Activated B cell treated with CpG ODN at 0.5 μM for 24 hours (primary cell): ENCODE measurements at regions not wholly inside any gene's neighbourhood (a gene's known extent, or its start where the extent isn't known, plus 50 kb on each side); places are given as distances from the start of the nearest gene placed in this dataset.

Experiments
- ATAC-seq: fragments of 200-7000 bp; cut with Tn5 transposase; one replicate; pipeline ENCODE4 v1.10.0; 2021; ENCODE audit warnings: low read depth, mild to moderate bottlenecking, moderate library complexity
- CTCF ChIA-PET: fragments of 350-600 bp; sonication (Branson Sonifier 250); formaldehyde crosslinking; loops from one replicate; lab custom pipeline; 2021; ENCODE audit warnings: antibody characterized with exemption; lab: Charles Lee
- POLR2A ChIA-PET: fragments of 350-600 bp; sonication (Branson Sonifier 250); formaldehyde crosslinking; loops from one replicate; lab custom pipeline; 2021; ENCODE audit warnings: antibody characterized with exemption; lab: Charles Lee
- DNase-seq: peaks from one replicate; pipeline ENCODE4 v3.0.0; 2022
- H3K27ac Mint-ChIP-seq: one replicate; pipeline ENCODE4 v1.8.0; 2020; ENCODE audit warnings: mixed read lengths
- H3K27me3 Mint-ChIP-seq: one replicate; pipeline ENCODE4 v1.8.0; 2021; ENCODE audit warnings: mixed read lengths
- H3K36me3 Mint-ChIP-seq: one replicate; pipeline ENCODE4 v1.8.0; 2021; ENCODE audit warnings: low read depth, mixed read lengths
- H3K4me1 Mint-ChIP-seq: one replicate; pipeline ENCODE4 v1.8.0; 2021; ENCODE audit warnings: mixed read lengths
- H3K4me3 Mint-ChIP-seq: one replicate; pipeline ENCODE4 v1.8.0; 2020; ENCODE audit warnings: mild to moderate bottlenecking, mixed read lengths
- H3K9me3 Mint-ChIP-seq: one replicate; pipeline ENCODE4 v1.8.0; 2020; ENCODE audit warnings: mixed read lengths
- intact Hi-C: fragments of 100-400 bp; cut with micrococcal nuclease; formaldehyde crosslinking; loops from one replicate; pipeline ENCODE4 v1.15.1; 2024
- TF ChIP-seq, protein P1 (sequence below): fragments of 200-600 bp; IDR thresholded peaks from one replicate; pipeline ENCODE4 v1.8.0; 2022; ENCODE audit warnings: antibody characterized with exemption, mild to moderate bottlenecking

GRCh38 chr10:5268743-5269142, 72.1 kb downstream of the AKR1C4 start:
- Mint-ChIP-seq H3K27me3 (peaks cover 3% of the 10 kb centered on the region), H3K4me3 (no peak overlapping the region), H3K9me3 (peaks cover 13% of the 10 kb centered on the region), H3K36me3 (no peaks in the 10 kb centered on the region), H3K4me1 (no peaks in the 10 kb centered on the region), H3K27ac (no peak overlapping the region)
- TF ChIP-seq, protein P1, sequence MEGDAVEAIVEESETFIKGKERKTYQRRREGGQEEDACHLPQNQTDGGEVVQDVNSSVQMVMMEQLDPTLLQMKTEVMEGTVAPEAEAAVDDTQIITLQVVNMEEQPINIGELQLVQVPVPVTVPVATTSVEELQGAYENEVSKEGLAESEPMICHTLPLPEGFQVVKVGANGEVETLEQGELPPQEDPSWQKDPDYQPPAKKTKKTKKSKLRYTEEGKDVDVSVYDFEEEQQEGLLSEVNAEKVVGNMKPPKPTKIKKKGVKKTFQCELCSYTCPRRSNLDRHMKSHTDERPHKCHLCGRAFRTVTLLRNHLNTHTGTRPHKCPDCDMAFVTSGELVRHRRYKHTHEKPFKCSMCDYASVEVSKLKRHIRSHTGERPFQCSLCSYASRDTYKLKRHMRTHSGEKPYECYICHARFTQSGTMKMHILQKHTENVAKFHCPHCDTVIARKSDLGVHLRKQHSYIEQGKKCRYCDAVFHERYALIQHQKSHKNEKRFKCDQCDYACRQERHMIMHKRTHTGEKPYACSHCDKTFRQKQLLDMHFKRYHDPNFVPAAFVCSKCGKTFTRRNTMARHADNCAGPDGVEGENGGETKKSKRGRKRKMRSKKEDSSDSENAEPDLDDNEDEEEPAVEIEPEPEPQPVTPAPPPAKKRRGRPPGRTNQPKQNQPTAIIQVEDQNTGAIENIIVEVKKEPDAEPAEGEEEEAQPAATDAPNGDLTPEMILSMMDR, result no peak
- ATAC-seq (no peak), DNase-seq (no peak)
- CTCF ChIA-PET, result interaction anchor here (0.6 kb wide), 1 partner anchor 17 kb away, joined by 3 read pairs; no protein-coding TSS in a partner anchor
- POLR2A ChIA-PET, result no interaction called here
- intact Hi-C loops, result no loop called here

- H3K27me3 Mint-ChIP-seq, result peaks cover 3% of the 10 kb centered on the region
- CTCF ChIA-PET, result no interaction called here
These were observed 73.2 kb downstream of the AKR1C4 start for GRCh38 chr10:5269791-5270190.

DNA sequence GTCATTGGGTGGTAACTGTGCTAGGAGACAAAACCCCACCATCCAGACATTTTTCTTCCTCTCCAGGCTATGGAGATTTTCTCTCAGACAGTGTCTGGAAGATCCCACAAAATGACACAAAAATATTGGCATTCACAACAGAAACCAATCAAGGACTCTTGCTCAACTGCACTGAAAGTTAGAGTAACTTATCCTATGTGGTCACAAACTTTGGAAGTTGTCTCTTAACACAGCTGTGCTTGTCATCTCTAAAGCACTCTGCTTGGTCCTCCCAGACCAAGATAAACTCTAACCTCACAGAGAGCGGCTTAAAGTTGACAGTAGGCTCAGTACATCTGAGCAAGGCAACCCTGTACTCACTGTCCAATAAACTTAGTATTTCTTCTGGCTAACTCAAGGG, 74.9 kb downstream of the AKR1C4 start:
- DNase-seq (no peak), ATAC-seq (no peak)
- peaks cover 3% of the 10 kb centered on the region for H3K9me3 Mint-ChIP-seq
- ChIA-PET CTCF (no interaction called here), POLR2A (no interaction called here)
- H3K4me1 Mint-ChIP-seq, result no peaks in the 10 kb centered on the region
- peaks cover 3% of the 10 kb centered on the region for H3K27me3 Mint-ChIP-seq
- no peak overlapping the region for H3K4me3 Mint-ChIP-seq
- intact Hi-C loops, result no loop called here
- no peak overlapping the region for H3K27ac Mint-ChIP-seq
- H3K36me3 Mint-ChIP-seq, result no peaks in the 10 kb centered on the region
- TF ChIP-seq, protein P1, result no peak

More at GRCh38 chr10:5269791-5270190, 73.2 kb downstream of the AKR1C4 start:
- Mint-ChIP-seq H3K4me3 (no peak overlapping the region), H3K4me1 (no peaks in the 10 kb centered on the region), H3K9me3 (peaks cover 9% of the 10 kb centered on the region), H3K27ac (no peak overlapping the region), H3K36me3 (no peaks in the 10 kb centered on the region)
- DNase-seq, result no peak
- POLR2A ChIA-PET, result no interaction called here
- no peak for ATAC-seq
- TF ChIP-seq, protein P1, result no peak
- intact Hi-C loops, result no loop called here

- Mint-ChIP-seq H3K4me1 (no peaks in the 10 kb centered on the region), H3K4me3 (no peak overlapping the region), H3K27ac (no peak overlapping the region), H3K36me3 (no peaks in the 10 kb centered on the region), H3K27me3 (no peaks in the 10 kb centered on the region), H3K9me3 (no peaks in the 10 kb centered on the region)
- ChIA-PET POLR2A (no interaction called here), CTCF (no interaction called here)
- intact Hi-C loops, result no loop called here
- TF ChIP-seq, protein P1, result no peak
- DNase-seq, result no peak
- ATAC-seq, result no peak
These were observed 75.6 kb downstream of the AKR1C4 start for GRCh38 chr10:5272065-5272803.

GRCh38 chr10:5274795-5275194, 78.2 kb downstream of the AKR1C4 start:
- no peaks in the 10 kb centered on the region for H3K4me1 Mint-ChIP-seq
- ATAC-seq (no peak), DNase-seq (no peak)
- intact Hi-C loops, result no loop called here
- no peaks in the 10 kb centered on the region for H3K36me3 Mint-ChIP-seq
- H3K4me3 Mint-ChIP-seq, result no peak overlapping the region
- POLR2A ChIA-PET, result interaction anchor here (0.7 kb wide), 1 partner anchor 13 kb away, joined by 8 read pairs; no protein-coding TSS in a partner anchor
- CTCF ChIA-PET, result no interaction called here
- TF ChIP-seq, protein P1, result no peak
- no peaks in the 10 kb centered on the region for H3K9me3 Mint-ChIP-seq
- H3K27ac Mint-ChIP-seq, result no peak overlapping the region
- H3K27me3 Mint-ChIP-seq, result peaks cover 2% of the 10 kb centered on the region
